Inflammatory macrophage (primary cell): ENCODE measurements at regions not wholly inside any gene's neighbourhood (a gene's known extent, or its start where the extent isn't known, plus 50 kb on each side); places are given as distances from the start of the nearest gene placed in this dataset.
A peak's percentile ranks its signal among the peaks of the same experiment; 100 is the strongest.

Experiments used
- DNase-seq, 2 donors: peaks; one replicate each; pipeline ENCODE4 v3.0.0-alpha.2; 2020 to 2022

DNA sequence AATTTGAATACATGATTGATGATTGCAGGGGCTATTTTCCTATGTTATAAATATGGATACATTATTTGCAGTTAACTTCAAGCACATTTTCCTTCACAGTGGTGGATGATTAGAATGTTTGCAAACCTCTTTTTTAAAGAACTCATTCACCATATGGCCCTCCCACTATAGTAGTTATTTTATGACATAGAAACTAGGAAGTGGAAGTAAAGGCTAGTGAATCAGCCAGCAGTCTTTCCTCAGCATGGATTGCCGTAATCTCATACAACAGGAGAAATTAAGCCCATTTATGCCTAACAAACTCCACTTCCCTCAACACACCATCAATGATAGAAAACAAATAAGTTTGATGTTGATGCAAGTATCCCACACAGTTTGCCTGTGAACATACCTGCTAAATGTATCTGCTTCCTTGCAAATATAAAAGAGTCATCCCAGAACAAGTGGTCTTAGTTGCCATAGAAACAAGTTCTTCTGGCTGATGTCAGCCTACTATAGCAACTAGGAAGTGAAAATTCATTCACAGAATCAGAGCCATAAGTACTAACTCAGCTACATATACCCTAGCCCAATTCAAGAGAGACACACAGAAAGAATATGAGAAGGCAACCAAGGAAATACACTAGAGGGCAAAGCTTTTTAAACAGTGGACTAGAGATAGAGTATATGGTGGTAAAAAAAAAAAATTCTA is 100.9 kb upstream of the RADX start:
- DNase-seq = peak; percentile 8 to 24
